ENCODE measurements at regions not wholly inside any gene's neighbourhood (a gene's known extent, or its start where the extent isn't known, plus 50 kb on each side); places are given as distances from the start of the nearest gene placed in this dataset.
"Not testable (repeated sequence)": the region's sequence is repeated elsewhere in the genome, so short reads cannot be mapped to it uniquely, and the experiment has no call there.

- H3K4me3 ChIP-seq (ENCODE audit: low read depth, low read length), result no peak overlapping the region
- DNase-seq (ENCODE audit: extremely low spot score), result no peak
- H3K36me3 ChIP-seq (ENCODE audit: insufficient read depth), result no peaks in the 10 kb centered on the region
- no peak overlapping the region for H3K27ac ChIP-seq (ENCODE audit: low read depth)
- 80% methylated on average over 2 of the region's 2 CpGs for WGBS
- H3K4me1 ChIP-seq (ENCODE audit: insufficient read depth), result no peaks in the 10 kb centered on the region
Measured at GRCh38 chr3:87848003-87848402, 210.8 kb downstream of the CGGBP1 start.

- H3K36me3 ChIP-seq (ENCODE audit: insufficient read depth), result no peaks in the 10 kb centered on the region
- no peak overlapping the region for H3K27ac ChIP-seq (ENCODE audit: low read depth)
- H3K4me1 ChIP-seq (ENCODE audit: insufficient read depth), result no peaks in the 10 kb centered on the region
- 69% methylated on average over 1 of the region's 1 CpG for WGBS
- DNase-seq (ENCODE audit: extremely low spot score), result no peak
- no peak overlapping the region for H3K4me3 ChIP-seq (ENCODE audit: low read depth, low read length)
Measured at GRCh38 chr3:87837076-87837475, 221.7 kb downstream of the CGGBP1 start.

- no peaks in the 10 kb centered on the region for H3K36me3 ChIP-seq (ENCODE audit: insufficient read depth)
- no peak for DNase-seq (ENCODE audit: extremely low spot score)
- H3K4me3 ChIP-seq (ENCODE audit: low read depth, low read length), result no peak overlapping the region
- 73% methylated on average over 1 of the region's 1 CpG for WGBS
- H3K4me1 ChIP-seq (ENCODE audit: insufficient read depth), result no peaks in the 10 kb centered on the region
- no peak overlapping the region for H3K27ac ChIP-seq (ENCODE audit: low read depth)
Measured at GRCh38 chr3:87836026-87836425, 222.8 kb downstream of the CGGBP1 start.

DNA sequence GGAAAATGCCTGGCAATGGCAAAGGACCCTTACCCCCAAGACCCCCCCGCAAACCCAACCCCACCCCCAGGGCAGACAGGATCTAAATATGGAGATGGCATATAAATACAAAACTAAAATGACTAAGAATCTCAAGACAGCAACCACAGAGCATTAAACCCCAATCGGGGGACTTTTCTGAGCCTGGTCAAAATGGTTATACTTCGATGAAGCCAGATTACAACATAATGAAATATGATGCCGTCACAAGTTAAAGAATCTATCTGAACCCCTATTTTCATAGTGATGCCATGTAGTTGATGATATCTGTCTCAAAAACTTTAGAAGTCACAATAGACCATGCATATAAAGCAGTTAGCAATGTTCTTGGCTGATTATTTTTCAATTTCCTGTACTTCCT is 223.6 kb downstream of the CGGBP1 start:
- H3K4me3 ChIP-seq (ENCODE audit: low read depth, low read length), result no peak overlapping the region
- 88% methylated on average over 4 of the region's 4 CpGs for WGBS
- H3K4me1 ChIP-seq (ENCODE audit: insufficient read depth), result no peaks in the 10 kb centered on the region
- H3K27ac ChIP-seq (ENCODE audit: low read depth), result no peak overlapping the region
- H3K36me3 ChIP-seq (ENCODE audit: insufficient read depth), result no peaks in the 10 kb centered on the region
- DNase-seq (ENCODE audit: extremely low spot score), result no peak

GRCh38 chr3:87834327-87834726 is 224.5 kb downstream of the CGGBP1 start:
- Histone ChIP-seq H3K27ac (ENCODE audit: low read depth) (no peak overlapping the region), H3K4me3 (ENCODE audit: low read depth, low read length) (no peak overlapping the region), H3K36me3 (ENCODE audit: insufficient read depth) (no peaks in the 10 kb centered on the region), H3K4me1 (ENCODE audit: insufficient read depth) (no peaks in the 10 kb centered on the region)
- 77% methylated on average over 2 of the region's 2 CpGs for WGBS
- DNase-seq (ENCODE audit: extremely low spot score), result no peak

- H3K36me3 ChIP-seq (ENCODE audit: insufficient read depth), result no peaks in the 10 kb centered on the region
- no peak for DNase-seq (ENCODE audit: extremely low spot score)
- H3K27ac ChIP-seq (ENCODE audit: low read depth), result no peak overlapping the region
- no peaks in the 10 kb centered on the region for H3K4me1 ChIP-seq (ENCODE audit: insufficient read depth)
- no peak overlapping the region for H3K4me3 ChIP-seq (ENCODE audit: low read depth, low read length)
Measured at GRCh38 chr3:87833039-87833377, 225.8 kb downstream of the CGGBP1 start.

- Histone ChIP-seq H3K4me3 (ENCODE audit: low read depth, low read length) (no peak overlapping the region), H3K36me3 (ENCODE audit: insufficient read depth) (no peaks in the 10 kb centered on the region), H3K4me1 (ENCODE audit: insufficient read depth) (no peaks in the 10 kb centered on the region), H3K27ac (ENCODE audit: low read depth) (no peak overlapping the region)
- no peak for DNase-seq (ENCODE audit: extremely low spot score)
- WGBS, result 65% methylated on average over 3 of the region's 3 CpGs
Measured at GRCh38 chr3:87828046-87828445, 230.8 kb downstream of the CGGBP1 start.

GRCh38 chr3:87822563-87822962 is 236.2 kb downstream of the CGGBP1 start:
- Histone ChIP-seq H3K4me3 (ENCODE audit: low read depth, low read length) (no peak overlapping the region), H3K36me3 (ENCODE audit: insufficient read depth) (no peaks in the 10 kb centered on the region), H3K27ac (ENCODE audit: low read depth) (no peak overlapping the region), H3K4me1 (ENCODE audit: insufficient read depth) (no peaks in the 10 kb centered on the region)
- 59% methylated on average over 2 of the region's 2 CpGs for WGBS
- DNase-seq (ENCODE audit: extremely low spot score), result no peak

DNA sequence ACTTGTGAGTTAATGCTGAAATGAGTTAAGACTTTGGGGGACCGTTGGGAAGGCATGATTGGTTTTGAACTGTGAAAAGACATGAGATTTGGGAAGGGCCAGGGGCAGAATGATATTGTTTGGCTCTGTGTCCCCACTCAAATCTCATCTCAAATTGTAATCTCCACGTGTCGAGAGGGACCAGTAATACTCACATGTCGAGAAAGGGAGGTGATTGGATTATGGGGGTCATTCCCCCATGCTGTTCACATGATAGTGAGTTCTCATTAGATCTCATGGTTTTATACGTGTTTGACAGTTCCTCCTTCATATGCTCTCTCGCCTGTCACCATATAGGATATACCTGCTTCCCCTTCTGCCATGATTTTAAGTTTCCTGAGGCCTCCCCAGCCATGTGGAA is 245.3 kb downstream of the CGGBP1 start:
- H3K4me3 ChIP-seq (ENCODE audit: low read depth, low read length); DNase-seq (ENCODE audit: extremely low spot score); H3K36me3 ChIP-seq (ENCODE audit: insufficient read depth); H3K4me1 ChIP-seq (ENCODE audit: insufficient read depth); H3K27ac ChIP-seq (ENCODE audit: low read depth): not testable (repeated sequence)
- WGBS, result 81% methylated on average over 6 of the region's 6 CpGs

DNA sequence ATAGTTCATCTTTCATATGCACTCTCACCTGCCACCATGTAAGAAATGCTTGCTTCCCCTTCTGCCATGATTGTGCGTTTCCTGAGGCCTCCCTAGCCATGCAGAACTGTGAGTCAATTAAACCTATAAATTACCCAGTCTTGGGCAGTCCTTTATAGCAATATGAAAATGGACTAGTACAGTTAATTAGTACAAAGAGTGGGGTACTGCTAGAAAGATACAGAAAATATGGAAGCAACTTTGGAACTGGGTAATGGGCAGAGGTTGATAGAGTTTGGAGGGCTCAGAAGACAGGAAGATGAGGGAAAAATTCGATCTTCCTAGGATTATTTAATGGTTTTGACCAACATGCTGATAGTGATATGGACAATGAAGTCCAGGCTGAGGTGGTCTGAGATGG is 246.9 kb downstream of the CGGBP1 start:
- Histone ChIP-seq H3K27ac (ENCODE audit: low read depth) (no peak overlapping the region), H3K36me3 (ENCODE audit: insufficient read depth) (no peaks in the 10 kb centered on the region), H3K4me3 (ENCODE audit: low read depth, low read length) (no peak overlapping the region), H3K4me1 (ENCODE audit: insufficient read depth) (no peaks in the 10 kb centered on the region)
- WGBS, result 45% methylated on average over 2 of the region's 2 CpGs
- DNase-seq (ENCODE audit: extremely low spot score), result no peak

DNA sequence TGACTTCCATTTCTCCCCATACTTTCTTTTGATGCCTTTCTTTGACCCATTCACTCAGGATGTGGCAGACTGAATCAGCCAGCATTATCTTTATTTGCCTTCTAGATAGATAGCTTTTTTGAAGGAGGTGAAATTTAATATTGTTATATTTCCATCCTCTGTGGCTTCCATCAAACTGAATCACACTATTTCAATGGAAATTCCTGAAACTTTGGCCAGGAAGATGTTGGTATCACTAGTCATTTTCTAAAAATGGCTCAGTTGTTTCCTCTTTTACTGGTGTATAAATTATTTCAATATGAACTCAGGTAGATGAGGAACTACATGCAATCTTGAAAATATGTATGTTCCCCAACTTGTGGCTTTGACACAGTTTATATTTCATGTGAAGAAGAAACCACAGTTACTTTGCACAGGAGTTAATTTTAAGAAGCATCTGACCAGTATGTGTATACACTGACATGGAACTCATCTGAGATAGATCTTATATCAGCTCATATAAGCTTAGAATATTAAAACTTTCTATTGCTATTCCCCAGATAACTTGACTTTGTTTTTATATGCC is 248.3 kb downstream of the CGGBP1 start:
- Histone ChIP-seq H3K4me3 (ENCODE audit: low read depth, low read length) (no peak overlapping the region), H3K36me3 (ENCODE audit: insufficient read depth) (no peaks in the 10 kb centered on the region), H3K4me1 (ENCODE audit: insufficient read depth) (no peaks in the 10 kb centered on the region), H3K27ac (ENCODE audit: low read depth) (no peak overlapping the region)
- DNase-seq (ENCODE audit: extremely low spot score), result no peak

DNA sequence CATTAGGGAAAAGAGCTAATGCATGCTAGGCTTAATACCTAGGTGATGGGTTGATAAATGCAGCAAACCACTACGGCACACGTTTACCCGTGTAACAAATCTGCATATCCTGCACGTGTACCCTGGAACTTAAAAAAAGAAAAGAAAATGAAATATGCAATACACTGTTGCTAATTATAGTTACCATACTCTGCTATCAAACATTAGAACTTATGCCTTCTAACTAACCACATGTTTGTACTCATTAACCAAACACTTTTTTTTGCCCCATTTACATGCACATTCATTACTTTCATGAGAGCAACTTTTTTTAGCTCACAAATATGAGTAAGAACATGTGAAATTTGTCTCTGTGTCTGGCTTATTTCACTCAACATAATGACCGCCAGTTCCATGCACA is 253.1 kb downstream of the CGGBP1 start:
- DNase-seq (ENCODE audit: extremely low spot score), result no peak
- WGBS, result 58% methylated on average over 5 of the region's 5 CpGs
- Histone ChIP-seq H3K36me3 (ENCODE audit: insufficient read depth) (no peaks in the 10 kb centered on the region), H3K27ac (ENCODE audit: low read depth) (no peak overlapping the region), H3K4me1 (ENCODE audit: insufficient read depth) (no peaks in the 10 kb centered on the region), H3K4me3 (ENCODE audit: low read depth, low read length) (no peak overlapping the region)

DNA sequence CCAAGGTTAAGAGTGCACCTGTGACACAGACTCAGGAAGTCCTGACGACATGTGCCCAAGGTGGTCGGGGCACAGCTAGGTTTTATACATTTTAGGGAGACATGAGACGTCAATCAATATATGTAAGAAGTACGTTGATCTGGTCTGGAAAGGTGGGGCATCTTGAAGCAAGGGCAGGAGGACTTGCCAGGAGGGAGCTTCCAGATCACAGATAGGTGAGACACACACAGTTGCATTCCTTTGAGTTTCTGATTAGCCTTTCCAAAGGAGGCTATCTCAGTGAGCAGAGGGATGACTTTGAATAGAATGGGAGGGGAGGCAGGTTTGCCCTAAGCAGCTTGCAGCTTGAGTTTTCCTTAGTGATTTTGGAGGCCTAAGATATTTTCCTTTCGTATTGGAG is 257.4 kb downstream of the CGGBP1 start:
- DNase-seq (ENCODE audit: extremely low spot score), result no peak
- WGBS, result 47% methylated on average over 5 of the region's 5 CpGs
- H3K4me1 ChIP-seq (ENCODE audit: insufficient read depth), result no peaks in the 10 kb centered on the region
- no peak overlapping the region for H3K4me3 ChIP-seq (ENCODE audit: low read depth, low read length)
- no peak overlapping the region for H3K27ac ChIP-seq (ENCODE audit: low read depth)
- no peaks in the 10 kb centered on the region for H3K36me3 ChIP-seq (ENCODE audit: insufficient read depth)

- H3K4me1 ChIP-seq (ENCODE audit: insufficient read depth), result no peaks in the 10 kb centered on the region
- no peak overlapping the region for H3K4me3 ChIP-seq (ENCODE audit: low read depth, low read length)
- no peak for DNase-seq (ENCODE audit: extremely low spot score)
- no peaks in the 10 kb centered on the region for H3K36me3 ChIP-seq (ENCODE audit: insufficient read depth)
- no peak overlapping the region for H3K27ac ChIP-seq (ENCODE audit: low read depth)
Measured at GRCh38 chr3:87800516-87800915, 258.3 kb downstream of the CGGBP1 start.

- Histone ChIP-seq H3K27ac (ENCODE audit: low read depth) (no peak overlapping the region), H3K4me3 (ENCODE audit: low read depth, low read length) (no peak overlapping the region), H3K4me1 (ENCODE audit: insufficient read depth) (no peaks in the 10 kb centered on the region), H3K36me3 (ENCODE audit: insufficient read depth) (no peaks in the 10 kb centered on the region)
- DNase-seq (ENCODE audit: extremely low spot score), result no peak
- WGBS, result 63% methylated on average over 4 of the region's 4 CpGs
Measured at GRCh38 chr3:87798567-87798947, 260.2 kb downstream of the CGGBP1 start.
